ENCODE measurements at regions not wholly inside any gene's neighbourhood (a gene's known extent, or its start where the extent isn't known, plus 50 kb on each side); places are given as distances from the start of the nearest gene placed in this dataset.

GRCh38 chr1:87176514-87176913 lies 152.2 kb upstream of the LMO4 start:
- peaks cover 35% of the 10 kb centered on the region for H3K27me3 ChIP-seq (ENCODE audit: low read length)
- no TSS peak for BruUV-seq (replicated peaks)
- H3K4me2 ChIP-seq (ENCODE audit: low read length): no peak overlapping the region
- no peak overlapping the region for H2AFZ ChIP-seq (ENCODE audit: low read length)
- CTCF ChIA-PET: no interaction called here
- no peaks in the 10 kb centered on the region for H4K20me1 ChIP-seq (ENCODE audit: low read length)
- H3K79me2 ChIP-seq (ENCODE audit: low read length): no peaks in the 10 kb centered on the region
- TF ChIP-seq EZH2phosphoT487 (IDR thresholded peaks at IDR 0.05; ENCODE audit: borderline replicate concordance, low read length) (no peak), CTCF (conservative IDR thresholded peaks at IDR 0.05; ENCODE audit: low read depth, low read length) (no peak), EZH2 (IDR thresholded peaks at IDR 0.05; ENCODE audit: low read length, unreplicated experiment) (no peak)
- ATAC-seq (no peak), DNase-seq (no peak)
- H3K4me3 ChIP-seq (ENCODE audit: low read length): no peak overlapping the region
- no peaks in the 10 kb centered on the region for H3K9me3 ChIP-seq (ENCODE audit: low read length)
- POLR2A ChIA-PET (ENCODE audit: unreplicated experiment): no interaction called here
- intact Hi-C loops (cut with micrococcal nuclease): no loop called here
- no peaks in the 10 kb centered on the region for H3F3A ChIP-seq (ENCODE audit: low read length, unreplicated experiment)
- H3K9ac ChIP-seq (ENCODE audit: low read length): no peak overlapping the region
- no peaks in the 10 kb centered on the region for H3K9me2 ChIP-seq (replicated peaks; ENCODE audit: low read length)
- H3K27ac ChIP-seq (ENCODE audit: low read length): no peak overlapping the region
- no peaks in the 10 kb centered on the region for H3K4me1 ChIP-seq (ENCODE audit: insufficient read depth, low read length)
- no peaks in the 10 kb centered on the region for H3K36me3 ChIP-seq (ENCODE audit: low read depth, low read length)

GRCh38 chr1:87178441-87178840 lies 150.2 kb upstream of the LMO4 start:
- H3K9me3 ChIP-seq (ENCODE audit: low read length): no peaks in the 10 kb centered on the region
- no peak overlapping the region for H3K27ac ChIP-seq (ENCODE audit: low read length)
- ChIA-PET CTCF (no interaction called here), POLR2A (ENCODE audit: unreplicated experiment) (no interaction called here)
- TF ChIP-seq CTCF (conservative IDR thresholded peaks at IDR 0.05; ENCODE audit: low read depth, low read length) (no peak), EZH2phosphoT487 (IDR thresholded peaks at IDR 0.05; ENCODE audit: borderline replicate concordance, low read length) (no peak), EZH2 (IDR thresholded peaks at IDR 0.05; ENCODE audit: low read length, unreplicated experiment) (no peak)
- H2AFZ ChIP-seq (ENCODE audit: low read length): no peak overlapping the region
- no peak for ATAC-seq
- no peak overlapping the region for H3K9ac ChIP-seq (ENCODE audit: low read length)
- no peaks in the 10 kb centered on the region for H3K36me3 ChIP-seq (ENCODE audit: low read depth, low read length)
- no peaks in the 10 kb centered on the region for H3K79me2 ChIP-seq (ENCODE audit: low read length)
- peaks cover 20% of the 10 kb centered on the region for H3K27me3 ChIP-seq (ENCODE audit: low read length)
- H4K20me1 ChIP-seq (ENCODE audit: low read length): no peaks in the 10 kb centered on the region
- H3K4me3 ChIP-seq (ENCODE audit: low read length): no peak overlapping the region
- H3K4me1 ChIP-seq (ENCODE audit: insufficient read depth, low read length): no peaks in the 10 kb centered on the region
- H3K9me2 ChIP-seq (replicated peaks; ENCODE audit: low read length): no peaks in the 10 kb centered on the region
- BruUV-seq (replicated peaks): no TSS peak
- intact Hi-C loops (cut with micrococcal nuclease): no loop called here
- DNase-seq: no peak
- no peaks in the 10 kb centered on the region for H3F3A ChIP-seq (ENCODE audit: low read length, unreplicated experiment)
- no peak overlapping the region for H3K4me2 ChIP-seq (ENCODE audit: low read length)

- Histone ChIP-seq H3K4me2 (ENCODE audit: low read length) (no peak overlapping the region), H3K4me3 (ENCODE audit: low read length) (no peak overlapping the region), H3K9me3 (ENCODE audit: low read length) (no peaks in the 10 kb centered on the region), H2AFZ (ENCODE audit: low read length) (no peak overlapping the region), H3K79me2 (ENCODE audit: low read length) (no peaks in the 10 kb centered on the region), H3K27ac (ENCODE audit: low read length) (no peak overlapping the region), H3K27me3 (ENCODE audit: low read length) (peaks cover 13% of the 10 kb centered on the region), H4K20me1 (ENCODE audit: low read length) (no peaks in the 10 kb centered on the region), H3K36me3 (ENCODE audit: low read depth, low read length) (no peaks in the 10 kb centered on the region), H3K4me1 (ENCODE audit: insufficient read depth, low read length) (no peaks in the 10 kb centered on the region), H3K9me2 (replicated peaks; ENCODE audit: low read length) (no peaks in the 10 kb centered on the region), H3K9ac (ENCODE audit: low read length) (no peak overlapping the region), H3F3A (ENCODE audit: low read length, unreplicated experiment) (no peaks in the 10 kb centered on the region)
- DNase-seq (no peak), ATAC-seq (no peak)
- no peak for TF ChIP-seq EZH2phosphoT487 (IDR thresholded peaks at IDR 0.05; ENCODE audit: borderline replicate concordance, low read length)
- ChIA-PET POLR2A (ENCODE audit: unreplicated experiment) (no interaction called here), CTCF (no interaction called here)
- intact Hi-C loops (cut with micrococcal nuclease): no loop called here
- BruUV-seq (replicated peaks): no TSS peak
Measured at GRCh38 chr1:87179076-87179810, 149.4 kb upstream of the LMO4 start.
